ENCODE measurements at regions not wholly inside any gene's neighbourhood (a gene's known extent, or its start where the extent isn't known, plus 50 kb on each side); places are given as distances from the start of the nearest gene placed in this dataset.
"Not testable (repeated sequence)": the region's sequence is repeated elsewhere in the genome, so short reads cannot be mapped to it uniquely, and the experiment has no call there.

GRCh38 chr1:219430419-219430818 lies 182.5 kb downstream of the ZC3H11B start:
- no peak for DNase-seq

DNA sequence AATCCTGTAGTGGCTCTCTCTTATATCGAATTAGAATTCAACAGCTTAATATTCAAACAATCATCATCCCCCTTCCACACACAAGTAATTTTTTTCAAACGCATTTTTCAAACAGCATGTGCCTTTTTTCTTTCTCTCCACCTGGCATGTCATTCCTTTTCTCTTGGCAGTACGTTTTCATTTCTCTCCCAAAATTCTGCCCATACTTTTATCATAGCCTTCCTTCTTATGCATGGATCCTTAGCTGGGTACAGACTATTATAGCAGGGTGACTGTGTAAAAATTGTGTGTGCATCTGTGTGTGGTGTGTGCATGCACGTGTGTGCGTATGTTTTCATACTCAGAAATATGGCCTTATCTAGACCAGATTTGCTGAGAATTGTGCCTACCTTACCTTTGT lies 184.3 kb downstream of the ZC3H11B start:
- no peak for DNase-seq

DNA sequence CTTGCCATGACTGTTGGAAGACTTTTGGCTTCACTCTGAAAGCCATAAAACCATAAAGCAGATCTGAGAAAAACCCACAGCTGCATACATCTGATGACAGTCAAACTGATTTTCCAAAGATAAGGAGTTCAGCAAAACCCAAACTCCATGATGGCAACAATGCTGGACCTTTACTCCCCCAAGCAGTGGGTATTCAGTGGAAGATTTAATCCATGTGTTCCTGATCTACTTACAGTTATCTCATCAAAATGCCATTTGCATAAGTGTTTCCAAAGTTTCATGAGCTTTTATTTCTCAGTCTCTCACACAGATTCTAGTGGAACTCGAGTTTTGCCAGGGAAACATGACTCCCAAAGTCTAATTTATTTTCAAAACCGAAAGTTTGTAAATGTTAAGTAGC lies 184.9 kb downstream of the ZC3H11B start:
- DNase-seq = no peak

DNA sequence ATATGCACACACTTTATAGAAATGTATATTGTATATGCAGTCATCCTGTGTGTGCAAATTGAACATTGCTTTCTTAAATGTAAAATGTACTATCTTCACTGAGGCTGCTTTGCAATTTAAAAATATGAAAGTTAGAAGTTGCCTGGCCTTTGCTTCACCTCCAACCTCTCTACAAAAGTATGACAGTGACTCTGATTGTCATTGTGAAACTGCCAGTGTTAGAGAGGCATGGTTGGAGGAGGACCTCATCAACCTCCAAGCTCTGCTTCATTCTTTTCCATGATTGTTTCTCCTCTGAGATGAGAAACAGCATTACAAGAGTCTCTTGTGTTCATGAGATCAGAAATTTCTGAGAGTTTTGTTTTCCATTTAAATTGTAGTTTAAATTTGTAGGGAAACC lies 185.5 kb downstream of the ZC3H11B start:
- DNase-seq = no peak

GRCh38 chr1:219422811-219423598 lies 189.9 kb downstream of the ZC3H11B start:
- DNase-seq = no peak

GRCh38 chr1:219420913-219421312 lies 192.0 kb downstream of the ZC3H11B start:
- no peak for DNase-seq

DNA sequence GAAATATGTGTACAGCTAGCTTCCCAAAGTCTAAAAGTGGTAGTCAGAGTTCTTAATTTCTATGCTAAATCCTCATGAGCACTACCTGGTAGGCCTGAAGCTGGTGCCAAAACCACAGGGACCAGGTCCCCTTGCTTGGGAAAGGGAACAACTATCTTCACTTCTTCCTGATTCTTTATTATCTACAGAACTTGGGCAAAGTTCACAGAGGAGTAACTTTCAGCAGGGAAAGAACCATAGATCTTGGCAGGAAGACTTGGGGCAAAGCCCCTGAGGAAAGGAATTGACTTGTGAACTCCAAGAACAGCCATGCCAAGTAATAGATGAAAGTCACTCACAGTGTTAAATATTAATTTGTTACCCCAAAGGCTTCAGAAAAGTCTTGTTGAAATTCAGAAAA lies 193.0 kb downstream of the ZC3H11B start:
- no peak for DNase-seq

GRCh38 chr1:219419065-219419464 lies 193.8 kb downstream of the ZC3H11B start:
- no peak for DNase-seq

GRCh38 chr1:219417610-219418009 lies 195.3 kb downstream of the ZC3H11B start:
- no peak for DNase-seq

GRCh38 chr1:219416598-219417238 lies 196.2 kb downstream of the ZC3H11B start:
- DNase-seq = peak; percentile 65

GRCh38 chr1:219415915-219416314 lies 197.0 kb downstream of the ZC3H11B start:
- no peak for DNase-seq

DNA sequence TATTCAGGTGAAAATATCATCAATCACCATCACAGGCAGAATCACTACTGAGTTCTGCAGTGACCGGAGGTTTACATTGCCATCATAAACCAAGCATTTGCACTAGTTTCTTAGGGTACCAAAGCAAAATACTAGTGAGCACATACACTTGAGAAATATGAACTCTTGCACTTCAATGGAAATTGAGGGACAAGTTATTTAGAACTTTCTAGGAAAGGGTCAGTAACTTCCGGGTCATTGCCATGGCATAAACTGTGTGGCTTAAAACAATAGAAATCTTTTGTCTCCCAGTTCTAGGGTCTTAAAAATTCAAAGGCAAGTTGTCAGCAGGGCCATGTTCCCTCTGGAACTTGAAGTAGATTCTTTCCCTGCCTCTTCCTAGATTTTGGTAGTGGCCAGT lies 197.5 kb downstream of the ZC3H11B start:
- no peak for DNase-seq

- DNase-seq = no peak
These were observed 198.7 kb downstream of the ZC3H11B start for GRCh38 chr1:219414250-219414649.

DNA sequence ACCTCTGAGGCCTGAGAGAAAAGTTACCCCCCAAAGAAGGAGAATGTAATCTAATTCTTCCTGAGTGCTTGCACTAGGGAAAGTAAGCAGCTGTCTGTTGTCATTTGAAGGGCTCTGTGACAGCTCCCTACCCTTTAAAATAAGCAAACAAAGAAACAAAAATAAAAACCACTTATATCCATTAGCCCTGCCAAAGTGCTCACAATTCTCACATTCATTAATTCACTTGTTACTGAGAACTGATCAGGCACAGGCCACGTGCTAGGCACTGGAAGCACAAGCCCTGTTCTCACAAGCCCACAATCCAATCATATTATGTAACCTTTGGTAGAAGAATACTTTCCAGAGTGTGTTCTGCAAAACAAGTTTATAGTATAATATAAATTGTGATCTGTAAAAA lies 199.4 kb downstream of the ZC3H11B start:
- DNase-seq = no peak

- no peak for DNase-seq
These were observed 200.1 kb downstream of the ZC3H11B start for GRCh38 chr1:219412772-219413171.

GRCh38 chr1:219410721-219411120 lies 202.2 kb downstream of the ZC3H11B start:
- not testable (repeated sequence) for DNase-seq

- DNase-seq = no peak
These were observed 207.2 kb downstream of the ZC3H11B start for GRCh38 chr1:219405531-219406331.

DNA sequence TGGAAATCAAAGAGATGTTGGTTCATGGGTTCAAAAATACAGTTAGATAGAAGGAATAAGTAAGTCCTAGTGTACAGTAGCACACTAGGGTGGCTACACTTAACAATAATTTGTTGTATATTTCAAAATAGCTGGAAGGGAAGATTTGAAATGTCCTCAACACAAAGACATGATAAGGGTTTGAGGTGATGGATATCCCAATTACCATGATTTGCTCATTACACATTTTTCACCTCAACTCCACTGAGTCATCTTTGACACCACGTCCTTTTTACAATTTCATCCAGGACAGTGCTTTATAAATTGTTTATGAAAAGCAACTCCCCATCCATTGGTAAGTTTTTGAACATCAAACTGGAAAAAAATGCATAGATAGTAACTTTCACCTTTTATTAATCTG lies 208.3 kb downstream of the ZC3H11B start:
- DNase-seq = no peak

DNA sequence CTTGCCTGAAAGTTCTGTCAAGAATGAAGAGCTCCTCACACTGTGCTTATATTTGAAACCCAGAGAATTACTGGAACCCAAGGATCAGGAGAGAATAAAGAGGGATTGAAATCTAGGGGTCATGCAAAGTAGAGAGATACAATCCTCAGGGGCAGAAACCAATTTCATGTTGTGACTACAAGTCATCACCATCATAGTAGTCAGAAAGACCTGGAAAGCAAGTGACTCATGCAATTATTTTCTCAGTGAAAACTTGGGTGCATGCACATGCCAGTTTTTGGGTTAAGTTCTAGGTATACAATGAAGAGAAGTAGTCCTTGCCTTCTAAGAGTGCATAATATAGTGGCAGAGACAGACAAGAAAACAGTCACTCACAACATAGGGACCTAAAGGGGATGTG lies 210.0 kb downstream of the ZC3H11B start:
- DNase-seq = no peak

GRCh38 chr1:219401724-219402625 lies 210.9 kb downstream of the ZC3H11B start:
- no peak for DNase-seq

DNA sequence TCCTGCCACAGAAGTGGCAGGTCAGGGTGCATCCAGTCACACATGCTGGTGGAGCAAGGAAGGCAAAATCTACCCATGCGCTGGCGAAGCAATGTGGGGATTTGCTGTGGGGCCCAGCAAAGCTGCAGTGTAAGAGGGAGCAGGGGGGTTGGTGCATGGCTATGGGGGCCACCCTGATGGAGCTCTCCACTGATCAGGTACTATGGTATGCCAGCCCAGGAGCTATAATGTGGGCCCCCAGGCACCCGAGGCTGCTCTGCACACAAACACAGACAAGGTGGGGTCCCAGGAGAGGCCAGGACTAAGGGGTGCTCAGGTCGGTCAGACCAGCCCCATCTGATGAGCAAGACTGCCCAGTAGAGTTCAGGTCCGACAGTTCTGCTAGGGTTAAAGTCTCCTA lies 213.5 kb downstream of the ZC3H11B start:
- DNase-seq = no peak

DNA sequence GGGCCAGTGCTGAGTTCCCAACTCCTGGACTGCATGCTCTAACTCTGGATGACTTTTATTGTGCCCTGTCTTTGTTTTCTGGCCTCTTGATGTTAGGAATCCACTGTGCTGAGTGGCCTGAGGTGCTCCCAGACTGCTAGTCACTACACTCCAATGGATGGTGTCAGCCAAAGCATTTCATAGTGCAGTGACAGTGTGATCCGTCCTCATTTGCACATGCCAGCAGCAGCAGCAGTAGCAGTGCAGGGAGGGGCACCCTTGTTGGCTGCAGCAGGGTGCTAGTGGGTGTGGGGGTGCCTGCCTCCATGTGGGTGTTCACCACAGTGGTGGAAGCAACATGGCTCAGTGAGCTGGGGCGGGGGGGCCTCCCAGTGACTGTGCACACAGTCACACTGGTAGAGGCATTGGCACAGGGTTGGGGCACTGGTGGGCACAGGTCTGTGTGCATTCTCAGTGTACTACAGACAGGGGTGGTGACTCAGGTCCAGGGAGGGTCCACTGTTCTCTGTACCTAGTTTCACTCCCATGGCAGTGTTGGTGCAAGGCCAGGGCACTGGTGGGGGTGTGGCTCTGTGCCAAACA lies 214.0 kb downstream of the ZC3H11B start:
- no peak for DNase-seq
